ENCODE measurements at regions not wholly inside any gene's neighbourhood (a gene's known extent, or its start where the extent isn't known, plus 50 kb on each side); places are given as distances from the start of the nearest gene placed in this dataset.

GRCh38 chr7:156115582-156115981, 303.3 kb upstream of the SHH start:
- H4K5ac ChIP-seq (ENCODE audit: low read depth, low read length), result no peak overlapping the region
- no peaks in the 10 kb centered on the region for H3K9me1 ChIP-seq (ENCODE audit: insufficient read depth, low read length)
- no peaks in the 10 kb centered on the region for H4K20me1 ChIP-seq (ENCODE audit: insufficient read depth, low read length)
- no peak overlapping the region for H3K4me3 ChIP-seq (ENCODE audit: insufficient read depth, low read depth, low read length)
- no CpG with 5 or more reads among the region's 9 CpGs for WGBS, 2 experiments (ENCODE audit: extremely low coverage in 2 of 2, insufficient read length in 1 of 2)
- no peak overlapping the region for H3K14ac ChIP-seq (replicated peaks; ENCODE audit: low read depth, low read length)
- no peak overlapping the region for H2BK15ac ChIP-seq (ENCODE audit: low read depth, low read length)
- no peaks in the 10 kb centered on the region for H3K79me1 ChIP-seq (ENCODE audit: low read depth in 1 of 2, low read length in 2 of 2)
- H3K36me3 ChIP-seq (ENCODE audit: control insufficient read depth, insufficient read depth, low read length), result no peaks in the 10 kb centered on the region
- no peaks in the 10 kb centered on the region for H3K4me1 ChIP-seq (ENCODE audit: control insufficient read depth, insufficient read depth, low read length)
- H2AK9ac ChIP-seq (replicated peaks; ENCODE audit: low read depth, low read length, poor library complexity), result no peak overlapping the region
- H4K91ac ChIP-seq (ENCODE audit: insufficient read depth, low read depth, low read length), result no peak overlapping the region
- H3K4ac ChIP-seq (ENCODE audit: low read depth, low read length), result no peak overlapping the region
- no peak overlapping the region for H3K23ac ChIP-seq (ENCODE audit: low read depth, low read length)
- H3K27me3 ChIP-seq (ENCODE audit: control insufficient read depth, insufficient read depth, low read length), result no peaks in the 10 kb centered on the region
- no TSS peak for BruUV-seq (replicated peaks)
- H4K8ac ChIP-seq (ENCODE audit: low read depth in 2 of 2, low read length in 2 of 2), result no peak overlapping the region
- no peak overlapping the region for H2BK5ac ChIP-seq (ENCODE audit: low read depth, low read length, poor library complexity, severe bottlenecking)
- peaks cover 15% of the 10 kb centered on the region for H3K9me3 ChIP-seq (ENCODE audit: control insufficient read depth, insufficient read depth, low read length)
- ATAC-seq (ENCODE audit: low read depth), result no peak
- no peak overlapping the region for H3K9ac ChIP-seq (ENCODE audit: low read depth, low read length)
- no peak for TF ChIP-seq CTCF (conservative IDR thresholded peaks at IDR 0.05; ENCODE audit: low read depth, low read length)
- TF ChIP-seq MAFK (IDR thresholded peaks at IDR 0.05; ENCODE audit: low read depth, low read length), result no peak
- no peak for TF ChIP-seq SMC3 (IDR thresholded peaks at IDR 0.05; ENCODE audit: low read depth, low read length)
- TF ChIP-seq BHLHE40 (IDR thresholded peaks at IDR 0.05; ENCODE audit: low read depth, low read length), result no peak
- no peak for TF ChIP-seq RAD21 (IDR thresholded peaks at IDR 0.05; ENCODE audit: low read length)
- TF ChIP-seq NFE2L2 (IDR thresholded peaks at IDR 0.05; ENCODE audit: low read depth, low read length), result no peak
- TF ChIP-seq USF2 (IDR thresholded peaks at IDR 0.05; ENCODE audit: low read depth, low read length), result no peak
- no peak for TF ChIP-seq RFX5 (IDR thresholded peaks at IDR 0.05; ENCODE audit: low read depth, low read length)
- TF ChIP-seq CEBPB (IDR thresholded peaks at IDR 0.05; ENCODE audit: low read depth, low read length), result no peak
- TF ChIP-seq RCOR1 (IDR thresholded peaks at IDR 0.05; ENCODE audit: insufficient replicate concordance, low read length), result no peak
- no peak for TF ChIP-seq CHD1 (IDR thresholded peaks at IDR 0.05; ENCODE audit: low read depth, low read length)
- no peak for TF ChIP-seq MXI1 (IDR thresholded peaks at IDR 0.05; ENCODE audit: borderline replicate concordance, low read depth, low read length)
- no peak for TF ChIP-seq ELK1 (IDR thresholded peaks at IDR 0.05; ENCODE audit: borderline replicate concordance, low read depth, low read length)
- TF ChIP-seq MAZ (IDR thresholded peaks at IDR 0.05; ENCODE audit: borderline replicate concordance, low read depth, low read length), result no peak
- no peak for TF ChIP-seq POLR2A (IDR thresholded peaks at IDR 0.05; ENCODE audit: low read depth, low read length)
- no peak for TF ChIP-seq FOS (IDR thresholded peaks at IDR 0.05; ENCODE audit: low read depth, low read length)
- H2BK20ac ChIP-seq (ENCODE audit: low read depth, low read length), result no peak overlapping the region
- POLR2A ChIA-PET (ENCODE audit: unreplicated experiment), result no interaction called here
- no peak overlapping the region for H3K27ac ChIP-seq (ENCODE audit: insufficient read depth, low read length)
- dilution Hi-C loops (cut with HindIII; ENCODE audit: low sequenced_read_pairs, unreplicated experiment) (no loop called here), in situ Hi-C loops (cut with MboI; ENCODE audit: low sequenced_read_pairs) (no loop called here), intact Hi-C loops (cut with micrococcal nuclease) (no loop called here)
- no peak overlapping the region for H3K56ac ChIP-seq (ENCODE audit: extremely low read depth, insufficient read depth, low read length)
- no peak for DNase-seq
- H3K4me2 ChIP-seq (ENCODE audit: low read depth, low read length), result no peak overlapping the region
- H2BK120ac ChIP-seq (ENCODE audit: low read depth, low read length), result no peak overlapping the region
- CTCF ChIA-PET, result no interaction called here
- no peak overlapping the region for H3K18ac ChIP-seq (ENCODE audit: low read depth, low read length)
- no peak overlapping the region for H2AK5ac ChIP-seq (ENCODE audit: low read depth, low read length)
- H2AFZ ChIP-seq (replicated peaks; ENCODE audit: low read length, poor library complexity), result no peak overlapping the region
